ENCODE measurements at regions not wholly inside any gene's neighbourhood (a gene's known extent, or its start where the extent isn't known, plus 50 kb on each side); places are given as distances from the start of the nearest gene placed in this dataset.

- Histone ChIP-seq H3K4me1 (ENCODE audit: control insufficient read depth in 2 of 2, insufficient read depth in 2 of 2, low read length in 2 of 2) (no peaks in the 10 kb centered on the region), H3K36me3 (ENCODE audit: control insufficient read depth in 2 of 2, insufficient read depth in 2 of 2, low read length in 1 of 2) (no peaks in the 10 kb centered on the region), H3K4me3 (ENCODE audit: low read length in 2 of 2) (no peak overlapping the region), H3K27me3 (ENCODE audit: control insufficient read depth in 2 of 2, insufficient read depth in 1 of 2, low read length in 1 of 2) (no peaks in the 10 kb centered on the region), H3K27ac (ENCODE audit: low read depth in 1 of 2, low read length in 1 of 2) (no peak overlapping the region), H3K9me3 (ENCODE audit: control insufficient read depth in 2 of 2, insufficient read depth in 1 of 2, low read length in 1 of 2) (no peaks in the 10 kb centered on the region)
- 59% methylated on average over 7 of the region's 7 CpGs for WGBS
- no peak for DNase-seq (ENCODE audit: low read depth in 6 of 9, low spot score in 9 of 9)
Measured at GRCh38 chr7:33661430-33662160, 243.7 kb upstream of the BMPER start.

GRCh38 chr7:33666531-33666930 lies 238.8 kb upstream of the BMPER start:
- Histone ChIP-seq H3K27me3 (ENCODE audit: control insufficient read depth in 2 of 2, insufficient read depth in 1 of 2, low read length in 1 of 2) (no peaks in the 10 kb centered on the region), H3K36me3 (ENCODE audit: control insufficient read depth in 2 of 2, insufficient read depth in 2 of 2, low read length in 1 of 2) (no peaks in the 10 kb centered on the region), H3K27ac (ENCODE audit: low read depth in 1 of 2, low read length in 1 of 2) (no peak overlapping the region), H3K9me3 (ENCODE audit: control insufficient read depth in 2 of 2, insufficient read depth in 1 of 2, low read length in 1 of 2) (no peaks in the 10 kb centered on the region), H3K4me3 (ENCODE audit: low read length in 2 of 2) (no peak overlapping the region), H3K4me1 (ENCODE audit: control insufficient read depth in 2 of 2, insufficient read depth in 2 of 2, low read length in 2 of 2) (no peaks in the 10 kb centered on the region)
- no peak for DNase-seq (ENCODE audit: low read depth in 6 of 9, low spot score in 9 of 9)

- no peak overlapping the region for H3K27ac ChIP-seq (ENCODE audit: low read depth in 1 of 2, low read length in 1 of 2)
- no peak for DNase-seq (ENCODE audit: low read depth in 6 of 9, low spot score in 9 of 9)
- no peak overlapping the region for H3K4me3 ChIP-seq (ENCODE audit: low read length in 2 of 2)
- no peaks in the 10 kb centered on the region for H3K36me3 ChIP-seq (ENCODE audit: control insufficient read depth in 2 of 2, insufficient read depth in 2 of 2, low read length in 1 of 2)
- H3K4me1 ChIP-seq (ENCODE audit: control insufficient read depth in 2 of 2, insufficient read depth in 2 of 2, low read length in 2 of 2) = no peaks in the 10 kb centered on the region
- no peaks in the 10 kb centered on the region for H3K9me3 ChIP-seq (ENCODE audit: control insufficient read depth in 2 of 2, insufficient read depth in 1 of 2, low read length in 1 of 2)
- no peaks in the 10 kb centered on the region for H3K27me3 ChIP-seq (ENCODE audit: control insufficient read depth in 2 of 2, insufficient read depth in 1 of 2, low read length in 1 of 2)
Measured at GRCh38 chr7:33667196-33667595, 238.1 kb upstream of the BMPER start.

- no peak for DNase-seq (ENCODE audit: low read depth in 6 of 9, low spot score in 9 of 9)
- WGBS = 92% methylated on average over 5 of the region's 5 CpGs
- Histone ChIP-seq H3K9me3 (ENCODE audit: control insufficient read depth in 2 of 2, insufficient read depth in 1 of 2, low read length in 1 of 2) (no peaks in the 10 kb centered on the region), H3K36me3 (ENCODE audit: control insufficient read depth in 2 of 2, insufficient read depth in 2 of 2, low read length in 1 of 2) (no peaks in the 10 kb centered on the region), H3K4me1 (ENCODE audit: control insufficient read depth in 2 of 2, insufficient read depth in 2 of 2, low read length in 2 of 2) (no peaks in the 10 kb centered on the region), H3K27me3 (ENCODE audit: control insufficient read depth in 2 of 2, insufficient read depth in 1 of 2, low read length in 1 of 2) (no peaks in the 10 kb centered on the region), H3K27ac (ENCODE audit: low read depth in 1 of 2, low read length in 1 of 2) (no peak overlapping the region), H3K4me3 (ENCODE audit: low read length in 2 of 2) (no peak overlapping the region)
Measured at GRCh38 chr7:33669251-33669670, 236.1 kb upstream of the BMPER start.

- H3K27me3 ChIP-seq (ENCODE audit: control insufficient read depth in 2 of 2, insufficient read depth in 1 of 2, low read length in 1 of 2) = no peaks in the 10 kb centered on the region
- H3K36me3 ChIP-seq (ENCODE audit: control insufficient read depth in 2 of 2, insufficient read depth in 2 of 2, low read length in 1 of 2) = no peaks in the 10 kb centered on the region
- no peak for DNase-seq (ENCODE audit: low read depth in 6 of 9, low spot score in 9 of 9)
- 57% methylated on average over 3 of the region's 3 CpGs for WGBS
- H3K4me1 ChIP-seq (ENCODE audit: control insufficient read depth in 2 of 2, insufficient read depth in 2 of 2, low read length in 2 of 2) = peaks cover 0 to 3% of the 10 kb centered on the region in 2 donors
- no peaks in the 10 kb centered on the region for H3K9me3 ChIP-seq (ENCODE audit: control insufficient read depth in 2 of 2, insufficient read depth in 1 of 2, low read length in 1 of 2)
- H3K4me3 ChIP-seq (ENCODE audit: low read length in 2 of 2) = no peak overlapping the region
- no peak overlapping the region for H3K27ac ChIP-seq (ENCODE audit: low read depth in 1 of 2, low read length in 1 of 2)
Measured at GRCh38 chr7:33671531-33672262, 233.6 kb upstream of the BMPER start.

GRCh38 chr7:33673029-33673700 lies 232.2 kb upstream of the BMPER start:
- Histone ChIP-seq H3K9me3 (ENCODE audit: control insufficient read depth in 2 of 2, insufficient read depth in 1 of 2, low read length in 1 of 2) (no peaks in the 10 kb centered on the region), H3K36me3 (ENCODE audit: control insufficient read depth in 2 of 2, insufficient read depth in 2 of 2, low read length in 1 of 2) (no peaks in the 10 kb centered on the region)
- WGBS = 81% methylated on average over 4 of the region's 4 CpGs

GRCh38 chr7:33674804-33675411 lies 230.4 kb upstream of the BMPER start:
- no peaks in the 10 kb centered on the region for H3K27me3 ChIP-seq (ENCODE audit: control insufficient read depth in 2 of 2, insufficient read depth in 1 of 2, low read length in 1 of 2)
- 92% methylated on average over 4 of the region's 4 CpGs for WGBS
- no peak overlapping the region for H3K4me3 ChIP-seq (ENCODE audit: low read length in 2 of 2)

More at GRCh38 chr7:33673029-33673700, 232.2 kb upstream of the BMPER start:
- no peaks in the 10 kb centered on the region for H3K27me3 ChIP-seq (ENCODE audit: control insufficient read depth in 2 of 2, insufficient read depth in 1 of 2, low read length in 1 of 2)
- peaks cover 0 to 3% of the 10 kb centered on the region in 2 donors for H3K4me1 ChIP-seq (ENCODE audit: control insufficient read depth in 2 of 2, insufficient read depth in 2 of 2, low read length in 2 of 2)
- H3K27ac ChIP-seq (ENCODE audit: low read depth in 1 of 2, low read length in 1 of 2) = no peak overlapping the region
- no peak overlapping the region for H3K4me3 ChIP-seq (ENCODE audit: low read length in 2 of 2)
- DNase-seq (ENCODE audit: low read depth in 6 of 9, low spot score in 9 of 9) = no peak

GRCh38 chr7:33677556-33677955 lies 227.8 kb upstream of the BMPER start:
- H3K27me3 ChIP-seq (ENCODE audit: control insufficient read depth in 2 of 2, insufficient read depth in 1 of 2, low read length in 1 of 2) = no peaks in the 10 kb centered on the region
- 85% methylated on average over 4 of the region's 4 CpGs for WGBS
- no peak for DNase-seq (ENCODE audit: low read depth in 6 of 9, low spot score in 9 of 9)
- no peaks in the 10 kb centered on the region for H3K36me3 ChIP-seq (ENCODE audit: control insufficient read depth in 2 of 2, insufficient read depth in 2 of 2, low read length in 1 of 2)
- H3K4me3 ChIP-seq (ENCODE audit: low read length in 2 of 2) = no peak overlapping the region
- no peak overlapping the region for H3K27ac ChIP-seq (ENCODE audit: low read depth in 1 of 2, low read length in 1 of 2)
- peaks cover 0 to 3% of the 10 kb centered on the region in 2 donors for H3K4me1 ChIP-seq (ENCODE audit: control insufficient read depth in 2 of 2, insufficient read depth in 2 of 2, low read length in 2 of 2)
- H3K9me3 ChIP-seq (ENCODE audit: control insufficient read depth in 2 of 2, insufficient read depth in 1 of 2, low read length in 1 of 2) = no peaks in the 10 kb centered on the region

More at GRCh38 chr7:33674804-33675411, 230.4 kb upstream of the BMPER start:
- Histone ChIP-seq H3K4me1 (ENCODE audit: control insufficient read depth in 2 of 2, insufficient read depth in 2 of 2, low read length in 2 of 2) (peaks cover 0 to 3% of the 10 kb centered on the region in 2 donors), H3K36me3 (ENCODE audit: control insufficient read depth in 2 of 2, insufficient read depth in 2 of 2, low read length in 1 of 2) (no peaks in the 10 kb centered on the region), H3K27ac (ENCODE audit: low read depth in 1 of 2, low read length in 1 of 2) (no peak overlapping the region), H3K9me3 (ENCODE audit: control insufficient read depth in 2 of 2, insufficient read depth in 1 of 2, low read length in 1 of 2) (no peaks in the 10 kb centered on the region)
- DNase-seq (ENCODE audit: low read depth in 6 of 9, low spot score in 9 of 9) = no peak

Data from thymus (tissue), 11 donors.